ENCODE measurements at regions not wholly inside any gene's neighbourhood (a gene's known extent, or its start where the extent isn't known, plus 50 kb on each side); places are given as distances from the start of the nearest gene placed in this dataset.

DNA sequence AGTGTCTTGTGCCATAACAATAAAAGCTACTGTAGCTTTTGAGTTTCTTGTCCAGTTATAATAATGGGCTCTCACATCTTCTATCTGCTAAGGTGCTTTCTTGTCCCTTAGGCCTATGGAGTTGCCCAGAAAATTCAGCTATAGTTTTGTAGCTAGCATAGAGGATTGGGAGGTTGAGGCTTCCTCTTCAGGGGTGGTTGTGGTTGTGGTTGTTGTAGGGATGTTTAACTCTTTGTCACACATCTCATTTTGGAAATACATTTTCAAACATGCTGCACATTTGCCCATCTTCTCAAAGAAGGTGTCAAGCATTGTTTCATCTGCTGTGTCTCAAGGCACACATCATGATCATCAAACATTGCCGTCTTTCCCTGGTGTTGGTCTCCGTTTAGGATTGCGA lies 65.0 kb downstream of the ATXN3L start:
- H3K4me1 ChIP-seq = no peaks in the 10 kb centered on the region
- no peak for DNase-seq
- no peak overlapping the region for H3K4me3 ChIP-seq
- no peaks in the 10 kb centered on the region for H3K36me3 ChIP-seq
- H3K9me3 ChIP-seq = no peaks in the 10 kb centered on the region
- TF ChIP-seq POLR2A (IDR thresholded peaks at IDR 0.05) = no peak
- TF ChIP-seq, protein P1, sequence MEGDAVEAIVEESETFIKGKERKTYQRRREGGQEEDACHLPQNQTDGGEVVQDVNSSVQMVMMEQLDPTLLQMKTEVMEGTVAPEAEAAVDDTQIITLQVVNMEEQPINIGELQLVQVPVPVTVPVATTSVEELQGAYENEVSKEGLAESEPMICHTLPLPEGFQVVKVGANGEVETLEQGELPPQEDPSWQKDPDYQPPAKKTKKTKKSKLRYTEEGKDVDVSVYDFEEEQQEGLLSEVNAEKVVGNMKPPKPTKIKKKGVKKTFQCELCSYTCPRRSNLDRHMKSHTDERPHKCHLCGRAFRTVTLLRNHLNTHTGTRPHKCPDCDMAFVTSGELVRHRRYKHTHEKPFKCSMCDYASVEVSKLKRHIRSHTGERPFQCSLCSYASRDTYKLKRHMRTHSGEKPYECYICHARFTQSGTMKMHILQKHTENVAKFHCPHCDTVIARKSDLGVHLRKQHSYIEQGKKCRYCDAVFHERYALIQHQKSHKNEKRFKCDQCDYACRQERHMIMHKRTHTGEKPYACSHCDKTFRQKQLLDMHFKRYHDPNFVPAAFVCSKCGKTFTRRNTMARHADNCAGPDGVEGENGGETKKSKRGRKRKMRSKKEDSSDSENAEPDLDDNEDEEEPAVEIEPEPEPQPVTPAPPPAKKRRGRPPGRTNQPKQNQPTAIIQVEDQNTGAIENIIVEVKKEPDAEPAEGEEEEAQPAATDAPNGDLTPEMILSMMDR (IDR thresholded peaks at IDR 0.05) = no peak
- intact Hi-C loops (cut with DNase I; ENCODE audit: low total_unique reads) = no loop called here
- no peaks in the 10 kb centered on the region for H3K27me3 ChIP-seq
- H3K27ac ChIP-seq = no peak overlapping the region

DNA sequence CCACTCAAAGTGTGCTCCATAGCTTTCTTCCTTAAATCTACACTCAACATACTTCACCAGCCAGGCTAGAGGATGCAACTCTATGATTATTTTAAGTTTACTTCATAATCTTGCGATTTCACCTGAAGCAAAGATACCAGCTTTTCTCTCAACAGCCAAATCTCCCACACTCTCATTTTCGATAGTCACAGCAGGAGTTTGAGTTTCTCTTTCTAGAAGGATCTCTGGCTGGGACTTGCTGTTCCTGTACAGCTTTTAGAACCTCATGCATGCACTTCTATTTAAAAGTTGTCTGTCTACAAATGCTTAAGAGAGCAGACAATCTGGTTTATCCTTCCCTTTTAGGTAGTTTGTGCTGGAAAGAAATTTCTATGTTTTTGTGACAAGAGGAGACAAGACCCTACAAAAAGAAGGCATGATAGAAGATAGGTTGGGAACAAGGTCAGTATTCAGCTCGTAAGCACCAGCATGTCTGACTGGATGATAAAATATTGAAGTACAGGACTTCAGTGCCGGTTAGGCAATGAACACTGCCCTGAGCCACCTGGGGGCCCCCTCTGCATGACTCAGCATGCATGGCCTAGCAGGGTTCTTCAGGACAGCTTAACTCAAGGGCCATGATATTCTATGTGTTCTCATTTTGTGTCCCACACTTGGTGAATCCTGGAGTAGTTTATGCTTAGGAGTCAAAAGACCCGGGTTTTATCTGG lies 65.6 kb downstream of the ATXN3L start:
- TF ChIP-seq, protein P1 (IDR thresholded peaks at IDR 0.05) = no peak
- no peak for TF ChIP-seq POLR2A (IDR thresholded peaks at IDR 0.05)
- no peak overlapping the region for H3K4me3 ChIP-seq
- H3K36me3 ChIP-seq = no peaks in the 10 kb centered on the region
- no peaks in the 10 kb centered on the region for H3K9me3 ChIP-seq
- H3K27ac ChIP-seq = peak overlapping the region; percentile 14 to 31
- DNase-seq = peak; percentile 36 to 38
- H3K27me3 ChIP-seq = no peaks in the 10 kb centered on the region
- intact Hi-C loops (cut with DNase I; ENCODE audit: low total_unique reads) = no loop called here
- no peaks in the 10 kb centered on the region for H3K4me1 ChIP-seq

DNA sequence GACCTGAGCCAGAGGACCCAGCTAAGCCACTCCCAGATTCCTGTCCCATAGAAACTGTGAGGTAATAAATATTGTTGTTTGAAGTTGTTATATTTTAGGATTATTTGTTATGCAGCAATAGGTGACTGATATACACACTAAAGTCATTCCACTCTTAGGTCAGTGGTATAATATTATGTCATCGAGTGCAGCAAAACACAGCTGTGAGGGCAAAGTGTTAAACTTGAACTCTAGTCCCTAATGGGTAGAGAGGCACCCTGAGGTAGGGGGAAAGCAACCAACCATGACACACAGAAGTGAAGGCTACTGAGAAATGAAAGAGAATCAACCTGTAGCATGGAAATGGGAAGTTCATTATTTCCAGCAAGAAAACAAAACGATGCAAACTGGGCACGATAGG lies 66.6 kb downstream of the ATXN3L start:
- no peaks in the 10 kb centered on the region for H3K27me3 ChIP-seq
- no peak overlapping the region for H3K4me3 ChIP-seq
- no peaks in the 10 kb centered on the region for H3K9me3 ChIP-seq
- H3K36me3 ChIP-seq = no peaks in the 10 kb centered on the region
- intact Hi-C loops (cut with DNase I; ENCODE audit: low total_unique reads) = no loop called here
- no peak for TF ChIP-seq POLR2A (IDR thresholded peaks at IDR 0.05)
- TF ChIP-seq, protein P1 (IDR thresholded peaks at IDR 0.05) = no peak
- no peak for DNase-seq
- no peak overlapping the region for H3K27ac ChIP-seq
- H3K4me1 ChIP-seq = no peaks in the 10 kb centered on the region

DNA sequence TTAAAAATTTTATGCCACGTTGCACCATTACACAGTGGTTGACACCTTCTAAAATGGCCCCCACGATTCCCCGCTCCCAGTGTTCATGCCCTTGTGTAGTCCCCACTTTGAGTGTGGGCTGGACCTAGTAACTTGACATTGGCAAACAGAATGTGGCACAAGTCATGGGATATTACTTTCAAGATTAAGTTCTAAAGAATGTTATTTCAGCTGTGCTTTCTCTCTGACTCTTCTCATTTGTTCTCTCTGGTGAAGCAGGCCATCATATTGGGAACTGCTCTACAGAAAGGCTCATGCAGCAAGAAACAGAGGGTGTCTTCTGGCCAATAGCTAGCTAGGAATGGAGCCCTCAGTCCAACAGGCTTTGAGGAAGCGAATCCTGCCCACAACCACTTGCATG lies 67.1 kb downstream of the ATXN3L start:
- no peaks in the 10 kb centered on the region for H3K4me1 ChIP-seq
- H3K4me3 ChIP-seq = no peak overlapping the region
- H3K36me3 ChIP-seq = no peaks in the 10 kb centered on the region
- no peak for DNase-seq
- no peaks in the 10 kb centered on the region for H3K9me3 ChIP-seq
- intact Hi-C loops (cut with DNase I; ENCODE audit: low total_unique reads) = no loop called here
- TF ChIP-seq POLR2A (IDR thresholded peaks at IDR 0.05) = no peak
- TF ChIP-seq, protein P1 (IDR thresholded peaks at IDR 0.05) = no peak
- H3K27ac ChIP-seq = no peak overlapping the region
- H3K27me3 ChIP-seq = no peaks in the 10 kb centered on the region

DNA sequence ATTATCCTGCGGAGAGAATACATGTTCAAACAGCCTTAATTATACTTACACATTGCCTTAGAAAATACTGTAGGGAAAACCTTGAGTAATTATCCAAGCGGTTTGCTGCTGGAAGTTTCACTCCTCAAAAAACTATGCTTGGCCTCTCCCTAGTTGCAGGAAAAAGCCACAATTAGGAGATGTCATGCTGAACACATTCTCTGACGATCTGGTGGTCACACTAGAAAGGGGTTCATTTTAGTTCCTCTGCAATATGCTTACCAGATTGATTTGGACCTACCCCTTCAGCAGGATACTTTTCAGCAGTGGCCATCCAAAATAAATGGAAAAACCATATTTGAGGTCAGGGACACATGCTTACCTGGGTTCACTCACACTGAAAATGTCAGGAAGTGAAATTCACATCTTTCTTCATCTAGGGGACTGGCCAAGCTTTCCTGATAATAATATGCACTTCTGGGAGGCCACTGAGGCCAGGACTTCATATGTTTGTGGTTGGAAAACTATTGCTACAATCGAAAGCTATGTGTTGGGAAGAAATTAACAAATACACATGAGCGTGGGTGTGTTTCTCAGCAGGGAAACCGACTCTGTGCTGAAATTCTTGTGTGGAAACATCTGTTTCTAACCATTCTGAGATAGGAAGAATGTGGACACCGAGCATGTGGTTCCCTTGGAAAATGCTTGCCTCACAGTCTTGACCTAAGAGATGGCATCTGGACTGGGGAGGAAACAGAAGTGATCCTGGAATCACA lies 68.8 kb downstream of the ATXN3L start:
- no peak for TF ChIP-seq POLR2A (IDR thresholded peaks at IDR 0.05)
- TF ChIP-seq, protein P1 (IDR thresholded peaks at IDR 0.05) = no peak
- intact Hi-C loops (cut with DNase I; ENCODE audit: low total_unique reads) = no loop called here
- no peak overlapping the region for H3K4me3 ChIP-seq
- H3K4me1 ChIP-seq = no peaks in the 10 kb centered on the region
- no peaks in the 10 kb centered on the region for H3K36me3 ChIP-seq
- peak overlapping the region; percentile 35 to 37 for H3K27ac ChIP-seq
- peak; percentile 27 to 49 for DNase-seq
- no peaks in the 10 kb centered on the region for H3K9me3 ChIP-seq
- no peaks in the 10 kb centered on the region for H3K27me3 ChIP-seq
